Left kidney (tissue), 1 donor: ENCODE measurements at regions not wholly inside any gene's neighbourhood (a gene's known extent, or its start where the extent isn't known, plus 50 kb on each side); places are given as distances from the start of the nearest gene placed in this dataset.
A peak's percentile ranks its signal among the peaks of the same experiment; 100 is the strongest.
"Not testable (repeated sequence)": the region's sequence is repeated elsewhere in the genome, so short reads cannot be mapped to it uniquely, and the experiment has no call there.

Source experiments
- DNase-seq: peaks from one replicate; pipeline ENCODE4 v3.0.0-alpha.2; 2013

- no peak for DNase-seq
Measured at GRCh38 chr14:92223025-92223424, 99.9 kb upstream of the SLC24A4 start.

GRCh38 chr14:92224358-92224954, 98.5 kb upstream of the SLC24A4 start:
- DNase-seq: no peak

- DNase-seq: no peak
Measured at GRCh38 chr14:92225731-92226130, 97.2 kb upstream of the SLC24A4 start.

- DNase-seq: not testable (repeated sequence)
Measured at GRCh38 chr14:92226166-92226565, 96.8 kb upstream of the SLC24A4 start.

GRCh38 chr14:92236243-92236900, 86.6 kb upstream of the SLC24A4 start:
- DNase-seq: no peak

GRCh38 chr14:92240658-92241057, 82.3 kb upstream of the SLC24A4 start:
- DNase-seq: no peak

GRCh38 chr14:92241966-92242595, 80.9 kb upstream of the SLC24A4 start:
- DNase-seq: no peak

GRCh38 chr14:92244805-92245204, 78.2 kb upstream of the SLC24A4 start:
- DNase-seq: no peak

GRCh38 chr14:92247341-92247740, 75.6 kb upstream of the SLC24A4 start:
- DNase-seq: no peak

GRCh38 chr14:92247947-92248346, 75.0 kb upstream of the SLC24A4 start:
- no peak for DNase-seq

GRCh38 chr14:92248696-92249095, 74.3 kb upstream of the SLC24A4 start:
- DNase-seq: no peak

GRCh38 chr14:92250366-92250765, 72.6 kb upstream of the SLC24A4 start:
- DNase-seq: not testable (repeated sequence)

- DNase-seq: no peak
Measured at GRCh38 chr14:92252323-92252722, 70.6 kb upstream of the SLC24A4 start.

- no peak for DNase-seq
Measured at GRCh38 chr14:92253381-92253894, 69.5 kb upstream of the SLC24A4 start.

GRCh38 chr14:92254786-92255185, 68.2 kb upstream of the SLC24A4 start:
- DNase-seq: peak; percentile 48

- DNase-seq: no peak
Measured at GRCh38 chr14:92258934-92259333, 64.0 kb upstream of the SLC24A4 start.

GRCh38 chr14:92259613-92260357, 63.2 kb upstream of the SLC24A4 start:
- DNase-seq: no peak

GRCh38 chr14:92263681-92264080, 59.3 kb upstream of the SLC24A4 start:
- no peak for DNase-seq

GRCh38 chr14:92264195-92264594, 58.8 kb upstream of the SLC24A4 start:
- DNase-seq: no peak

- DNase-seq: no peak
Measured at GRCh38 chr14:92266216-92266615, 56.7 kb upstream of the SLC24A4 start.
